Tibial artery (tissue), 4 donors: ENCODE measurements at regions not wholly inside any gene's neighbourhood (a gene's known extent, or its start where the extent isn't known, plus 50 kb on each side); places are given as distances from the start of the nearest gene placed in this dataset.

ENCODE experiments used
- DNase-seq, 2 donors: peaks; one replicate each; pipeline ENCODE4 v3.0.0-alpha.2; 2019
- H3K27ac ChIP-seq, 2 donors: fragments of 200-600 bp; sonication (generic) in 1 of 2; 1 replicate in 1 of 2; 2 replicates in 1 of 2; pipeline ENCODE4 v1.5.1; 2018 to 2019; ENCODE audit warnings: mild to moderate bottlenecking in 1 of 2
- H3K27me3 ChIP-seq, 2 donors: fragments of 200-600 bp; sonication (generic) in 1 of 2; one replicate each; pipeline versions ENCODE4 v1.5.1 to v1.6.0; 2016 to 2019
- H3K36me3 ChIP-seq, 3 donors: fragments of 200-600 bp; sonication (generic) in 2 of 3; one replicate each; pipeline ENCODE4 v1.5.1; 2016 to 2019; ENCODE audit warnings: mild to moderate bottlenecking in 2 of 3
- H3K4me1 ChIP-seq, 4 donors: fragments of 200-600 bp; sonication (generic) in 2 of 4; 1 replicate in 3 of 4; 2 replicates in 1 of 4; pipeline ENCODE4 v1.5.1; 2016 to 2019
- H3K4me3 ChIP-seq, 2 donors: fragments of 200-600 bp; sonication (generic) in 1 of 2; 1 replicate in 1 of 2; 2 replicates in 1 of 2; pipeline ENCODE4 v1.5.1; 2018 to 2019; ENCODE audit warnings: mild to moderate bottlenecking in 2 of 2
- H3K9me3 ChIP-seq, 3 donors: fragments of 200-600 bp; sonication (generic) in 1 of 3; one replicate each; pipeline ENCODE4 v1.5.1; 2016 to 2019
- CTCF ChIP-seq, 2 experiments: fragments of 200-600 bp in 1 of 2; fragments of 450-650 bp in 1 of 2; IDR thresholded peaks; one replicate each; pipeline ENCODE4 v1.5.1; 2017 to 2019; ENCODE audit warnings: antibody characterized with exemption in 2 of 2, mild to moderate bottlenecking in 1 of 2, moderate library complexity in 1 of 2
- intact Hi-C: fragments of 100-400 bp; cut with DNase I; formaldehyde crosslinking; loops from one replicate; pipeline ENCODE4 v1.15.0; 2023; ENCODE audit warnings: low total_unique reads

GRCh38 chr20:21019814-21020658 is 86.1 kb downstream of the LINC00237 start:
- Histone ChIP-seq H3K4me3 (no peak overlapping the region), H3K27ac (no peak overlapping the region), H3K27me3 (peaks cover 0 to 20% of the 10 kb centered on the region in 2 donors), H3K9me3 (no peaks in the 10 kb centered on the region), H3K36me3 (no peaks in the 10 kb centered on the region), H3K4me1 (peaks cover 0 to 6% (median 2%) of the 10 kb centered on the region in 4 donors)
- TF ChIP-seq CTCF (IDR thresholded peaks at IDR 0.05) = no peak
- intact Hi-C loops = no loop called here
- no peak for DNase-seq

- no peak overlapping the region for H3K27ac ChIP-seq
- H3K4me1 ChIP-seq = peaks cover 0 to 6% (median 2%) of the 10 kb centered on the region in 4 donors
- TF ChIP-seq CTCF (IDR thresholded peaks at IDR 0.05) = no peak
- H3K4me3 ChIP-seq = no peak overlapping the region
- intact Hi-C loops = no loop called here
- peaks cover 0 to 20% of the 10 kb centered on the region in 2 donors for H3K27me3 ChIP-seq
- no peaks in the 10 kb centered on the region for H3K36me3 ChIP-seq
- no peaks in the 10 kb centered on the region for H3K9me3 ChIP-seq
- no peak for DNase-seq
Measured at GRCh38 chr20:21019468-21019813, 86.7 kb downstream of the LINC00237 start.

GRCh38 chr20:21018576-21018975 is 87.6 kb downstream of the LINC00237 start:
- intact Hi-C loops = no loop called here
- Histone ChIP-seq H3K4me3 (no peak overlapping the region), H3K4me1 (peaks cover 0 to 6% (median 2%) of the 10 kb centered on the region in 4 donors), H3K36me3 (no peaks in the 10 kb centered on the region), H3K9me3 (no peaks in the 10 kb centered on the region), H3K27ac (no peak overlapping the region), H3K27me3 (peaks cover 0 to 20% of the 10 kb centered on the region in 2 donors)
- no peak for DNase-seq
- no peak for TF ChIP-seq CTCF (IDR thresholded peaks at IDR 0.05)

GRCh38 chr20:21017528-21018085 is 88.6 kb downstream of the LINC00237 start:
- Histone ChIP-seq H3K27ac (no peak overlapping the region), H3K27me3 (peaks cover 0 to 19% of the 10 kb centered on the region in 2 donors), H3K36me3 (no peaks in the 10 kb centered on the region), H3K4me3 (no peak overlapping the region), H3K9me3 (no peaks in the 10 kb centered on the region), H3K4me1 (peaks cover 0 to 6% (median 2%) of the 10 kb centered on the region in 4 donors)
- intact Hi-C loops = no loop called here
- TF ChIP-seq CTCF (IDR thresholded peaks at IDR 0.05) = no peak
- DNase-seq = no peak

GRCh38 chr20:21016751-21017150 is 89.4 kb downstream of the LINC00237 start:
- peaks cover 0 to 16% of the 10 kb centered on the region in 2 donors for H3K27me3 ChIP-seq
- no peaks in the 10 kb centered on the region for H3K9me3 ChIP-seq
- H3K27ac ChIP-seq = no peak overlapping the region
- no peak for DNase-seq
- intact Hi-C loops = no loop called here
- no peak for TF ChIP-seq CTCF (IDR thresholded peaks at IDR 0.05)
- peaks cover 0 to 6% (median 2%) of the 10 kb centered on the region in 4 donors for H3K4me1 ChIP-seq
- H3K4me3 ChIP-seq = no peak overlapping the region
- H3K36me3 ChIP-seq = no peaks in the 10 kb centered on the region
